ENCODE measurements at regions not wholly inside any gene's neighbourhood (a gene's known extent, or its start where the extent isn't known, plus 50 kb on each side); places are given as distances from the start of the nearest gene placed in this dataset.

- no peak for TF ChIP-seq CTCF (conservative IDR thresholded peaks at IDR 0.05)
- TF ChIP-seq ZFX (IDR thresholded peaks at IDR 0.05), result no peak
Observed at GRCh38 chr12:115260762-115261675, 577.0 kb upstream of the TBX3 start.

Measured in C4-2B (cell line).